K562 (cell line): ENCODE measurements at regions not wholly inside any gene's neighbourhood (a gene's known extent, or its start where the extent isn't known, plus 50 kb on each side); places are given as distances from the start of the nearest gene placed in this dataset.

ENCODE experiments used
- ATAC-seq: fragments of 200-7000 bp; cut with Tn5 transposase; 3 replicates; pipeline ENCODE4 v1.9.1; 2020; ENCODE audit warnings: moderate library complexity
- BruUV-seq: library from RNA; stranded (reverse); fragments of 400-500 nt; replicated peaks from 2 replicates; lab custom pipeline; 2021; lab: Mats Ljungman, UMichigan
- CTCF ChIA-PET: fragments of 300-600 bp; formaldehyde crosslinking; extraction: SDS; loops from one replicate; lab custom pipeline; 2021; ENCODE audit warnings: low intra/inter-chr PET ratio; lab: Yijun Ruan, JAX
- POLR2A ChIA-PET: fragments of 300-600, 350-650 bp; sonication (Branson Sonifier 250); formaldehyde crosslinking; extraction: SDS; loops from one replicate; lab custom pipeline; 2021; ENCODE audit warnings: antibody characterized with exemption, inconsistent platforms; lab: Yijun Ruan, JAX
- DNase-seq, 4 experiments: peaks; one replicate each; pipeline versions ENCODE4 v3.0.0 to v3.0.0-alpha.2; 2011 to 2018; ENCODE audit warnings: low spot score in 3 of 4, mixed read lengths in 3 of 4; ENCODE audit errors: extremely low read depth in 1 of 4
- FAIRE-seq: peaks from 2 replicates; lab custom pipeline; 2011; peaks lifted over from hg19 to GRCh38; lab: Jason Lieb, UNC
- H2AFZ ChIP-seq: 2 replicates; pipeline ENCODE4 v1.6.0; 2011; ENCODE audit warnings: low read depth, low read length, control low read depth, inconsistent platforms
- H3K27ac ChIP-seq: fragments of 200-600 bp; 3 replicates; pipeline ENCODE4 v1.8.0; 2011; ENCODE audit warnings: low read depth, mild to moderate bottlenecking, control low read depth, inconsistent platforms, low read length, moderate library complexity, mixed read lengths; ENCODE audit errors: extremely low read depth
- H3K27me3 ChIP-seq, 2 experiments: fragments of 300-600 bp in 1 of 2; 2 replicates in 1 of 2; 3 replicates in 1 of 2; pipeline versions ENCODE4 v1.6.0 to v1.8.0; 2011; ENCODE audit warnings: inconsistent platforms in 2 of 2, low read length in 2 of 2, mild to moderate bottlenecking in 1 of 2, mixed read lengths in 1 of 2, moderate library complexity in 1 of 2; ENCODE audit not compliant: control insufficient read depth in 2 of 2, insufficient read depth in 2 of 2
- H3K36me3 ChIP-seq: fragments of 300-600 bp; 3 replicates; pipeline ENCODE4 v1.8.0; 2011; ENCODE audit warnings: mild to moderate bottlenecking, low read length, inconsistent platforms; ENCODE audit not compliant: control insufficient read depth, insufficient read depth
- H3K4me1 ChIP-seq, 2 experiments: fragments of 200-600 bp in 1 of 2; replicated peaks in 1 of 2; 2 replicates in 1 of 2; 3 replicates in 1 of 2; pipeline versions ENCODE4 v1.5.1 to v1.8.0; 2011; ENCODE audit warnings: inconsistent platforms in 2 of 2, low read length in 2 of 2, mild to moderate bottlenecking in 1 of 2, mixed read lengths in 1 of 2, moderate library complexity in 1 of 2; ENCODE audit not compliant: control insufficient read depth in 2 of 2, insufficient read depth in 2 of 2
- H3K4me2 ChIP-seq: 2 replicates; pipeline ENCODE4 v1.6.1; 2011; ENCODE audit warnings: low read length, control low read depth, inconsistent platforms, mixed read lengths; ENCODE audit not compliant: insufficient read depth
- H3K4me3 ChIP-seq: fragments of 200-600 bp; sonication (generic), shearing (Covaris generic); 2 replicates; pipeline ENCODE4 v1.5.1; 2016; ENCODE audit warnings: control low read depth, inconsistent platforms
- H3K79me2 ChIP-seq: fragments of 200-600 bp; 3 replicates; pipeline ENCODE4 v1.8.0; 2011; ENCODE audit warnings: low read length, inconsistent platforms; ENCODE audit not compliant: control insufficient read depth, insufficient read depth
- H3K9ac ChIP-seq, 2 experiments: 2 replicates each; pipeline versions ENCODE4 v1.6.0 to v1.6.1; 2011; ENCODE audit warnings: low read depth in 2 of 2, low read length in 2 of 2, control low read depth in 1 of 2, inconsistent platforms in 1 of 2, mild to moderate bottlenecking in 1 of 2, mixed read lengths in 1 of 2; ENCODE audit not compliant: insufficient read depth in 1 of 2
- H3K9me1 ChIP-seq: one replicate; pipeline ENCODE4 v1.6.0; 2011; ENCODE audit warnings: inconsistent platforms, mild to moderate bottlenecking, low read length, moderate library complexity; ENCODE audit not compliant: control insufficient read depth, insufficient read depth
- H3K9me3 ChIP-seq: replicated peaks from 2 replicates; pipeline ENCODE4 v1.5.1; 2011; ENCODE audit warnings: low read depth, low read length, inconsistent platforms; ENCODE audit not compliant: control insufficient read depth, insufficient read depth
- H4K20me1 ChIP-seq: replicated peaks from 2 replicates; pipeline ENCODE4 v1.6.1; 2011; ENCODE audit warnings: low read length, inconsistent platforms, mixed read lengths; ENCODE audit not compliant: control insufficient read depth, insufficient read depth
- DPF2 ChIP-seq: fragments of 450-650 bp; IDR thresholded peaks from 2 replicates; pipeline ENCODE4 v1.6.1; 2016
- ETV5 ChIP-seq: sonication (generic); formaldehyde crosslinking; IDR thresholded peaks from 2 replicates; pipeline ENCODE4 v1.4.0; 2020; ENCODE audit warnings: low read depth, mild to moderate bottlenecking, missing genetic modification reagents
- PHB2 ChIP-seq: fragments of 450-650 bp; IDR thresholded peaks from 2 replicates; pipeline ENCODE4 v1.6.1; 2017; ENCODE audit warnings: low read depth
- POLR2G ChIP-seq: fragments of 200-400 bp; formaldehyde crosslinking; IDR thresholded peaks from 2 replicates; pipeline ENCODE4 v1.6.1; 2017; ENCODE audit warnings: low read depth, mild to moderate bottlenecking, antibody characterized with exemption, low read length, moderate library complexity
- WGBS: fragments of 100-300 bp; shearing (Covaris generic); methylation state at CpG from one replicate; pipeline ENCODE4 v1.1.6; 2016; ENCODE audit warnings: low coverage, mixed read lengths; ENCODE audit not compliant: insufficient coverage; ENCODE audit errors: missing lambda C conversion rate; 5-methylcytosine and 5-hydroxymethylcytosine counted together
- in situ Hi-C: fragments of 300-500 bp; cut with MboI; formaldehyde crosslinking; loops from 4 replicates; pipeline ENCODE4 v1.15.0; 2018; ENCODE audit warnings: inconsistent platforms, mixed read lengths
- intact Hi-C: fragments of 100-400 bp; cut with micrococcal nuclease; formaldehyde crosslinking; loops from 2 replicates; pipeline ENCODE4 v1.14.2; 2022
- TF ChIP-seq, protein P1 (sequence below): fragments of 200-400 bp; formaldehyde crosslinking; IDR thresholded peaks from 2 replicates; pipeline ENCODE4 v1.6.1; 2017; ENCODE audit warnings: mild to moderate bottlenecking, low read depth, low read length, moderate library complexity
- TF ChIP-seq, protein P2 (sequence below): fragments of 250-450 bp; sonication (Bioruptor Pico); IDR thresholded peaks from 2 replicates; pipeline ENCODE4 v1.5.1; 2021; ENCODE audit warnings: mild to moderate bottlenecking

- Histone ChIP-seq H3K4me3 (no peak overlapping the region), H3K27me3 (no peaks in the 10 kb centered on the region), H3K79me2 (no peaks in the 10 kb centered on the region), H3K4me2 (no peak overlapping the region), H3K9me3 (no peaks in the 10 kb centered on the region), H3K4me1 (peaks cover 0 to 39% of the 10 kb centered on the region in 2 experiments; a peak in 2 of 5 replicates), H3K9ac (no peak overlapping the region), H3K36me3 (peaks cover 10% of the 10 kb centered on the region; the same call in 1 of the 3 replicates), H2AFZ (no peak overlapping the region), H3K27ac (no peak overlapping the region), H4K20me1 (no peaks in the 10 kb centered on the region), H3K9me1 (no peaks in the 10 kb centered on the region)
- DNase-seq, result no peak
- no TSS peak for BruUV-seq
- CTCF ChIA-PET, result no interaction called here
- POLR2A ChIA-PET, result interaction anchor here (0.5 kb wide), 1 partner anchor 441 kb away, joined by 3 read pairs; no protein-coding TSS in a partner anchor
- ATAC-seq, result no peak
- intact Hi-C loops, result no loop called here
- 0 out of 2 replicates have a peak, but pooled peaks have one; percentile 9 for TF ChIP-seq POLR2G
- TF ChIP-seq, protein P1, sequence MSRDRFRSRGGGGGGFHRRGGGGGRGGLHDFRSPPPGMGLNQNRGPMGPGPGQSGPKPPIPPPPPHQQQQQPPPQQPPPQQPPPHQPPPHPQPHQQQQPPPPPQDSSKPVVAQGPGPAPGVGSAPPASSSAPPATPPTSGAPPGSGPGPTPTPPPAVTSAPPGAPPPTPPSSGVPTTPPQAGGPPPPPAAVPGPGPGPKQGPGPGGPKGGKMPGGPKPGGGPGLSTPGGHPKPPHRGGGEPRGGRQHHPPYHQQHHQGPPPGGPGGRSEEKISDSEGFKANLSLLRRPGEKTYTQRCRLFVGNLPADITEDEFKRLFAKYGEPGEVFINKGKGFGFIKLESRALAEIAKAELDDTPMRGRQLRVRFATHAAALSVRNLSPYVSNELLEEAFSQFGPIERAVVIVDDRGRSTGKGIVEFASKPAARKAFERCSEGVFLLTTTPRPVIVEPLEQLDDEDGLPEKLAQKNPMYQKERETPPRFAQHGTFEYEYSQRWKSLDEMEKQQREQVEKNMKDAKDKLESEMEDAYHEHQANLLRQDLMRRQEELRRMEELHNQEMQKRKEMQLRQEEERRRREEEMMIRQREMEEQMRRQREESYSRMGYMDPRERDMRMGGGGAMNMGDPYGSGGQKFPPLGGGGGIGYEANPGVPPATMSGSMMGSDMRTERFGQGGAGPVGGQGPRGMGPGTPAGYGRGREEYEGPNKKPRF, result no peak
- FAIRE-seq, result no peak
- WGBS, result 94% methylated on average over 8 of the region's 8 CpGs
- in situ Hi-C loops, result no loop called here
Observed at GRCh38 chr12:124413915-124414314, 119.0 kb downstream of the RFLNA start.

GRCh38 chr12:124413401-124413800, 118.5 kb downstream of the RFLNA start:
- H3K4me1 ChIP-seq, result peaks cover 0 to 39% of the 10 kb centered on the region in 2 experiments; a peak in 2 of 5 replicates
- no peak overlapping the region for H3K27ac ChIP-seq
- WGBS, result 87% methylated on average over 15 of the region's 15 CpGs
- CTCF ChIA-PET, result no interaction called here
- in situ Hi-C loops, result no loop called here
- H3K4me3 ChIP-seq, result no peak overlapping the region
- intact Hi-C loops, result no loop called here
- no peak overlapping the region for H3K9ac ChIP-seq
- ATAC-seq (no peak), FAIRE-seq (no peak), DNase-seq (no peak)
- H2AFZ ChIP-seq, result no peak overlapping the region
- H3K4me2 ChIP-seq, result no peak overlapping the region
- TF ChIP-seq ETV5, result no peak
- TF ChIP-seq PHB2, result no peak
- no peak for TF ChIP-seq DPF2
- TF ChIP-seq, protein P2, sequence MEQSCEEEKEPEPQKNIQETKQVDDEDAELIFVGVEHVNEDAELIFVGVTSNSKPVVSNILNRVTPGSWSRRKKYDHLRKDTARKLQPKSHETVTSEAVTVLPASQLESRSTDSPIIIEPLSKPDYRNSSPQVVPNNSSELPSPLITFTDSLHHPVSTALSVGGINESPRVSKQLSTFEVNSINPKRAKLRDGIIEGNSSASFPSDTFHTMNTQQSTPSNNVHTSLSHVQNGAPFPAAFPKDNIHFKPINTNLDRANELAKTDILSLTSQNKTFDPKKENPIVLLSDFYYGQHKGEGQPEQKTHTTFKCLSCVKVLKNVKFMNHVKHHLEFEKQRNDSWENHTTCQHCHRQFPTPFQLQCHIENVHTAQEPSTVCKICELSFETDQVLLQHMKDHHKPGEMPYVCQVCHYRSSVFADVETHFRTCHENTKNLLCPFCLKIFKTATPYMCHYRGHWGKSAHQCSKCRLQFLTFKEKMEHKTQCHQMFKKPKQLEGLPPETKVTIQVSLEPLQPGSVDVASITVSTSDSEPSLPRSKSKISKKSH, result no peak
- 0 out of 2 replicates have a peak, but pooled peaks have one; percentile 1 for TF ChIP-seq POLR2G
- POLR2A ChIA-PET, result interaction anchor here (0.5 kb wide), 1 partner anchor 441 kb away, joined by 3 read pairs; no protein-coding TSS in a partner anchor
- no peaks in the 10 kb centered on the region for H3K27me3 ChIP-seq
- BruUV-seq, result no TSS peak
- no peaks in the 10 kb centered on the region for H3K9me1 ChIP-seq
- peaks cover 12% of the 10 kb centered on the region; the same call in 1 of the 3 replicates for H3K36me3 ChIP-seq
- no peaks in the 10 kb centered on the region for H3K79me2 ChIP-seq
- H4K20me1 ChIP-seq, result no peaks in the 10 kb centered on the region
- no peaks in the 10 kb centered on the region for H3K9me3 ChIP-seq
